Fibroblast of villous mesenchyme (primary cell): ENCODE measurements at regions not wholly inside any gene's neighbourhood (a gene's known extent, or its start where the extent isn't known, plus 50 kb on each side); places are given as distances from the start of the nearest gene placed in this dataset.
"Not testable (repeated sequence)": the region's sequence is repeated elsewhere in the genome, so short reads cannot be mapped to it uniquely, and the experiment has no call there.

Source experiments
- DNase-seq: peaks from one replicate; pipeline ENCODE4 v3.0.0-alpha.2; 2010; ENCODE audit warnings: low read depth
- H3K4me3 ChIP-seq: 2 replicates; pipeline ENCODE4 v1.5.1; 2011; ENCODE audit warnings: low read depth, mild to moderate bottlenecking, low read length
- CTCF ChIP-seq: IDR thresholded peaks from 2 replicates; pipeline ENCODE4 v1.5.1; 2012; ENCODE audit warnings: low read depth, mild to moderate bottlenecking, low read length; ENCODE audit not compliant: insufficient read depth

- no peak for TF ChIP-seq CTCF
- H3K4me3 ChIP-seq: no peak overlapping the region
- DNase-seq: no peak
Measured at GRCh38 chr2:121155502-121156056, 129.4 kb downstream of the TFCP2L1 start.

GRCh38 chr2:121157481-121157880 lies 127.5 kb downstream of the TFCP2L1 start:
- not testable (repeated sequence) for DNase-seq, H3K4me3 ChIP-seq

GRCh38 chr2:121159291-121160071 lies 125.5 kb downstream of the TFCP2L1 start:
- H3K4me3 ChIP-seq: no peak overlapping the region
- no peak for TF ChIP-seq CTCF
- DNase-seq: no peak

GRCh38 chr2:121160366-121160765 lies 124.6 kb downstream of the TFCP2L1 start:
- no peak for DNase-seq
- no peak overlapping the region for H3K4me3 ChIP-seq
- TF ChIP-seq CTCF: no peak

- TF ChIP-seq CTCF: no peak
- no peak overlapping the region for H3K4me3 ChIP-seq
- DNase-seq: no peak
Measured at GRCh38 chr2:121161272-121161671, 123.7 kb downstream of the TFCP2L1 start.

GRCh38 chr2:121162893-121163292 lies 122.1 kb downstream of the TFCP2L1 start:
- no peak for TF ChIP-seq CTCF
- H3K4me3 ChIP-seq: no peak overlapping the region
- DNase-seq: no peak

GRCh38 chr2:121164042-121164441 lies 121.0 kb downstream of the TFCP2L1 start:
- no peak overlapping the region for H3K4me3 ChIP-seq
- DNase-seq: no peak
- TF ChIP-seq CTCF: no peak
